Suppressor macrophage (primary cell): ENCODE measurements at regions not wholly inside any gene's neighbourhood (a gene's known extent, or its start where the extent isn't known, plus 50 kb on each side); places are given as distances from the start of the nearest gene placed in this dataset.

Experiments
- DNase-seq, 4 experiments: peaks; one replicate each; pipeline ENCODE4 v3.0.0-alpha.2; 2020 to 2022

GRCh38 chr21:31564439-31564838, 95.1 kb upstream of the SOD1 start:
- DNase-seq: no peak

- no peak for DNase-seq
Observed at GRCh38 chr21:31560479-31560878, 99.0 kb upstream of the SOD1 start.

GRCh38 chr21:31559368-31560119, 99.9 kb upstream of the SOD1 start:
- peak; percentile 83 to 92 (median 84) for DNase-seq

DNA sequence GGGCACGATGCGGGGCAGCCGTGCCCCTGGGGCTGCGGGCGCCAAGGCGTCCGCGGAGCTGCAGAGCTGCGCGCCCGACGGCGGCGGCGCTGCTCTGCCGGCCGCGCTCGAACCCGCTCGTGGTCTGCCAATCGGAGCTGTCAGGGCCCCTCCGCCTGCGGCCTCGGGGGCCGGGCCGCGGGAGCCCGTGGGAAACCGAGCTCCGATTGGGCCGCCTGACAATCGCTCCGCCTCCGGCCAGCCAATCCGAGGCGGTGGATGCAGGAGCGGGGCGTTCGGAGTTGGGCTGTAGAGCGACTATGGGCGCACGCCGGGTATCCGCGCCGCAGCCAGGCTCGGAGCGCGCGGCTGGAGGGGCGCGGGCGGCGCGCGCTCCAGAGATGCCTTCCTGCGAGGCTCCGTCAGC, 100.5 kb upstream of the SOD1 start:
- peak; percentile 89 to 95 (median 92) for DNase-seq

- peak in 1 of 4 experiments; percentile 6 for DNase-seq
Observed at GRCh38 chr21:31558189-31558961, 101.1 kb upstream of the SOD1 start.

DNA sequence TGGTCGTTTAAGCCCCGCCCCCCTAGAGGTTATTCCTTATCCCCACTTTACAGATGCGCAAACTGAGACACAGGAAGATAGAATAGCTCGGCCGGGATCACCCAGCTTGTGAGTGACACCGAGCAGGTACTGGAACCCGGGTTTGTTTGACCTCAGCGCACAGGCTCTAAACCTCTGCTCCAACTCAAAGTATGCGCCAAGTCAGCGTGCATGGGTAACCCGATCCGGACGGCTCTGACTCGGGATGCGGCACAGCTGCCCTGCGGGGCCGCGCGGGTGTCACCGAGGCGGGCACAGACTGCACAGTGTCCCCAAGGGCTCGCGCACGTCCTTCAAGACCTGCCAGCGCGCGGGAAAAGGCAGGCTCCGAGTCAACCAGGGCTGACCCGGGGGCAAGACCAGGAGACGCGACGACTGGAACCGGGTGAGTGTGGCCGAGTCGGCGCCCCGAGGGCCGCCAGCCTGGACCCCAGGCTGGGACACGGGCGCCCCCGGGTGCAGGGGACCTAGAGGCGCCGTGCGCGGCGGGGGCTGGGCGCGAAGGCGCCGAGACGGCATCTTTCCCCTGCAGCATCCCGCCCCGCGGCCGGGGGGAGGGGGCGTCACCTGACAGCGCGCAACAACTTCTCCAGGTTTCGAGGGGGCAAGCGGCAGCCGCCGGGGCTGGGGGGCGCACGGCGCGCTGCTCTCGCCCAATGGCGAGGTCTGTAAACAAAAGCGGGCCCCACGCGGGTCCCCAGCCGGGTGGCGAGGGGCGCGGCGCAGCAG, 101.9 kb upstream of the SOD1 start:
- DNase-seq: peak in 2 of 4 experiments; percentile 8

GRCh38 chr21:31556662-31557061, 102.8 kb upstream of the SOD1 start:
- DNase-seq: no peak

GRCh38 chr21:31555741-31556191, 103.7 kb upstream of the SOD1 start:
- no peak for DNase-seq

DNA sequence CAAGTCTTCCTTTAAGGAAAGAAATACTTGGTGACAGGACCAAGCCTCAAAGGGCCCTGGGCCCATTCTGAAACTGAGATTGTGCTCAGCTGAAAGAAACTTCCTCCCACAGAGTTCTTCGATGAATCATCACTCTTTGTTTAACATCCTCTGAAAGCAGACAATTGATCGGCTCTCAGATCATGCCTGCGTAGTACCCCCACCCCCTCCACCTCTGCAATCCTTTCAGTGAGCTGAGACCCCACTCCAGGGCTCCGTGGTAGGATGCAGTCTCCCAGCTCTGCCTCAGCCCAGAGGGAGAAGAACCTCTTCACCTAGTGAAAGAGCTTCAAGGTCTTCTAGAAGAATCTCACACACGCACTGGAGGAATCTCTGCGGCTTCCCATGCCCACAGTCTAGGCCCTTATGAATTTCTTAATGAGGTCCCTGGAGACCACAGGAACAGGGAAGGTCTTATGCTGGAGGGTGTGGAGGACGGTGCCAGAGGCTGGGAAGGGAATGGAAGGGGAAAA, 104.9 kb upstream of the SOD1 start:
- DNase-seq: peak; percentile 14 to 52 (median 38)

GRCh38 chr21:31553926-31554325, 105.6 kb upstream of the SOD1 start:
- no peak for DNase-seq

- no peak for DNase-seq
Observed at GRCh38 chr21:31553461-31553860, 106.0 kb upstream of the SOD1 start.

DNA sequence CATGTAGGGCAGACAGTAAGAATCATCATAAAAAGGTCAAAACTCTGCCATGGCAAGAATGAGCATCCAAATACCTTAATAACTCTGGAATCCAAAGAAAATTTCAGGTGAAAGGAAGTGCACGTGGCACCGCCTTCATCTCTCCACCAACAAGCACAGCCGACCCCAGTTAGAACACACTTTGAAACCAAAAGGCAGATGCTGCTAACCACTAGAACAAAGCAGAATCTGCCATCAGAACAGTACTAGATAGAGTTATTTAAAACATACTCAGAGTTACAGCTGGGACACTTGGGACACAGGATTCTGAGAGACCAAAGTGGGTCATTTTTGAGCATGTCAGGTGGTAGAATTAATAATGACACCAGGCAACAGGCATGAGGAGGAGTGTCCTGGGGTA, 106.7 kb upstream of the SOD1 start:
- no peak for DNase-seq

DNA sequence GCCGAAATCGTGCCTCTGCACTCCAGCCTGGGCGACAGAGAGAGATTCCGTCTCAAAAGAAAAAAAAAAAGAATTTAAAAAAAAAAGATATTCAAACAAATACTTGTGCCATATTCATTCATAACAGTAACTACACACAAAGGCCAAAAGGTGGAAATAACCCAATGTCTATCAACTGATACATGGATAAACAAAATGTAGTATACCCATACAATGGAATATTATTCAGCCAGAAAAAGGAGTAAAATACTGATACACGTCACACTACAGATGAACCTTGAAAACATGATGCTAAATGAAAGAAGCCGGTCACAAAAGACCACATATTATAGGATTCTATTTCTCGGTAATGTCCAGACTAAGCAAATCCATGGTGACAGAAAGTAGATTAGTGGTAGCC, 109.4 kb upstream of the SOD1 start:
- no peak for DNase-seq

- DNase-seq: no peak
Observed at GRCh38 chr21:31548688-31549087, 110.8 kb upstream of the SOD1 start.

DNA sequence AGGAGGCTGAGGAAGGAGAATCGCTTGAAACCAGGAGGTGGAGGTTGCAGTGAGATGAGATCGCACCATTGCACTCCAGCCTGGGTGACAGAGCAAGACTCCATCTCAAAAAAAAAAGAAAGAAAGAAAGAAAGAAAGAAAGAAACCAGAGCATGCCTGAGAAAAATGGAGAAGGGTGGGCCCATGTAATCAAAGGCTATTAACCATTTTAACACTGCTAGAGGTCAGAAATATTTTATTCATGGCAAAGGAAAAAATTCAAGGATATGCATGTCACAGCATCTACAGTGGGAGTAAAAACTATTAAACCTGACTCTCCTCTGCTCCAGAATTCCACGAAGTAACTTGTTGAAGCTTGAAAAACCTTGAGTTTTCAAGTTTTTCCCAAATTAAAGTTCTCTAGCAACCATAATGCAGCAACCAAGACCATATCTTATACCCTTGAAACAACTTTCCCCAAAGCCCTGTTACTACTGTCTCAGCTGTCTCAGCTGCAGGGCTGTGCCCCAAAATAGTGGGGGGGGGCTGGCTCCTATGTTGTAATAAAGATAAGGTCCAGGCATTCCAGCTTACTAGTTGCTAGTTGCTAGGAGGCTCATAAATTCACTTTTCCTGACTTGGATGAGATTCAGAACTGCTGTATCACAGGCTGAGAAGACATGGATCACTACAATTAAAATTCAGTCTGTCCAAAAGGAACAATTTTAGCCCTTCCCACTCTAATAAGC, 112.9 kb upstream of the SOD1 start:
- no peak for DNase-seq

- no peak for DNase-seq
Observed at GRCh38 chr21:31545036-31545435, 114.5 kb upstream of the SOD1 start.

- DNase-seq: no peak
Observed at GRCh38 chr21:31543191-31543590, 116.3 kb upstream of the SOD1 start.

DNA sequence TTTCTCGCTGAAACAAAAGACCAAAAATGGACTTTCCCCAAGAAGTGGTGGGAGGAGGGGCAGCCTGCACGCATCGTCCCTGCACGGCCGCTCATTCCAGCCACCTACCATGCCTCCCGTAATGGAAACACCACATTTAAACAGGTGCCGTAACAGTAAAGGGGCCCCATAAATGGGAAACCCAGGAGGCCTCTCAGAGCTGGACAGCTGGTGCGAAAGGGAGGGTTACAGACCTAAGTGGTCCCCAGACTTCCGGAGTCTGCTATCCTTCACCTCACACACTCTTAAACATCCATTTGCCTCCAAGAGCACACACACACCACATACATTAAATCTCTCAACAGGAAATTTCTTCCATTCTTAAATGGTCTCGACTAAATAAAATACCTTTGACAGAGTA, 120.7 kb upstream of the SOD1 start:
- DNase-seq: no peak

- peak in 1 of 4 experiments; percentile 10 for DNase-seq
Observed at GRCh38 chr21:31537872-31538576, 121.5 kb upstream of the SOD1 start.

- DNase-seq: no peak
Observed at GRCh38 chr21:31536138-31536537, 123.4 kb upstream of the SOD1 start.

GRCh38 chr21:31531967-31532366, 127.5 kb upstream of the SOD1 start:
- DNase-seq: no peak
